ELF-1 (cell line): ENCODE measurements at regions not wholly inside any gene's neighbourhood (a gene's known extent, or its start where the extent isn't known, plus 50 kb on each side); places are given as distances from the start of the nearest gene placed in this dataset.
A peak's percentile ranks its signal among the peaks of the same experiment; 100 is the strongest.

Experiments used
- DNase-seq: peaks from one replicate; pipeline ENCODE4 v3.0.0-alpha.2; 2016; ENCODE audit warnings: low read depth, low spot score

DNA sequence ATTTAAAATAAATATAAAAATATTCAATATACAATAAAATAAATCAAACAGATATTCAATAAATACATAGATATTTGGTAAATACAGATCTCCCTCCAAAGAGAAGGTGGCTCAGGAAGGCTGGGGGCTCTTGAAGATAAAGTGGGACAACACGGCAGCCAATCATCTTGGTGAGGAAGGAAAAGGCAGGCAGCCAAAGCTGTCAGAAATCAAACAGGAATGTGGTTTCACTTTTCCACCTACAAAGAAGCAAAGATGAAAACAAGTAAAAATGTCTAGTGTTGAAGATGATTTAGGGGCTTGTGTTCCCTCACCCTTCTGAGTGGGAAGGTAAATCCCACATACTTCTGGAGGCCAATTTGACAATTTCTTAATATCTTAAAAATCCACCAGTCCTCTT is 85.7 kb downstream of the B3GNT2 start:
- no peak for DNase-seq

DNA sequence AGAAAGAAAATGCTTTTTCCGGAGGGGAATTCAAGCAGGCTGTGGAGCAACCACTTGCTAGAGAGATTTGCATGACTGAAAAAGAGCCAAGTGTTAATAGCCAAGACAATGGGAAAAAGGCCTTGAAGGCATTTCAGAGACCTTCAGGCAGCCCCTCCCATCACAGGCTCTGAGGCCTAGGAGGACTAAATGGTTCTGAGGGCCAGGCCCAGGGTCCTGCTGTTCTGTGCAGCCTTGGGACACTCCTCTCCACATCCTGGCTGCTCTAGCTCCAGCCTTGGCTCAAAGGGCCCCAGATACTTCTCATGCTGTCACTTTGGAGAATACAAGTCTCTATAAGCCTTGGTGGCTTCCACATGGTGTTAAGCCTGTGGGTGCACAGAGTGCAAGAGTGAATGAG is 81.8 kb downstream of the B3GNT2 start:
- peak; percentile 21 for DNase-seq
